Stimulated activated naive CD8-positive, alpha-beta T cell treated with anti-CD3 and anti-CD28 coated beads, Interleukin-15, Interleukin-2, amounts not matched to agents 100 ng/mL and 50 ng/mL, for 24 hours (primary cell): ENCODE measurements at regions not wholly inside any gene's neighbourhood (a gene's known extent, or its start where the extent isn't known, plus 50 kb on each side); places are given as distances from the start of the nearest gene placed in this dataset.

Source experiments
- H3K27ac Mint-ChIP-seq: one replicate; pipeline ENCODE4 v1.8.0; 2021; ENCODE audit warnings: mild to moderate bottlenecking, mixed read lengths
- H3K27me3 Mint-ChIP-seq: one replicate; pipeline ENCODE4 v1.8.0; 2021; ENCODE audit warnings: mixed read lengths
- H3K36me3 Mint-ChIP-seq: one replicate; pipeline ENCODE4 v1.8.0; 2021; ENCODE audit warnings: low read depth, mixed read lengths
- H3K4me1 Mint-ChIP-seq: one replicate; pipeline ENCODE4 v1.8.0; 2021; ENCODE audit warnings: low read depth, mixed read lengths
- H3K4me3 Mint-ChIP-seq: one replicate; pipeline ENCODE4 v1.8.0; 2021; ENCODE audit warnings: mild to moderate bottlenecking, mixed read lengths
- H3K9me3 Mint-ChIP-seq: one replicate; pipeline ENCODE4 v1.8.0; 2021; ENCODE audit warnings: mixed read lengths

DNA sequence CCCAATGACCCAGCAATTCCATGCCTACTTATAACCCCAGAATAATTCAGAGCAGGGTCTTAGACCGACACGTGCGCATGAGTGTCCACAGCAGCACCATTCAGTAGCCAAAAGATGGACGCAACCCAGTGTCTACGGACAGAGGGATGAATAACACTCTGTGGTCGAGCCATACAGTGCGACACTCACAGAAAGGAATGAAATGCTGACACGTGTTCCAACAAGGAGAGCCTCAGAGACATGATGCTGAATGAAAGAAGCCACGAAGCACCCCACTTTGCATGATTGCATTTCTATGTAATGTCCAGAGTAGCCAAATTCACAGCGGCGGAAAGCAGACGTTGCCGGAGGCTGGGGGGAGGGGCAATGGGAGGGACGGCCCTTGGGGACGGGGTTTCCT lies 134.4 kb downstream of the CTTN start:
- Mint-ChIP-seq H3K27ac (no peak overlapping the region), H3K27me3 (no peaks in the 10 kb centered on the region), H3K36me3 (no peaks in the 10 kb centered on the region), H3K4me1 (no peaks in the 10 kb centered on the region), H3K4me3 (no peak overlapping the region), H3K9me3 (peaks cover 4% of the 10 kb centered on the region)

DNA sequence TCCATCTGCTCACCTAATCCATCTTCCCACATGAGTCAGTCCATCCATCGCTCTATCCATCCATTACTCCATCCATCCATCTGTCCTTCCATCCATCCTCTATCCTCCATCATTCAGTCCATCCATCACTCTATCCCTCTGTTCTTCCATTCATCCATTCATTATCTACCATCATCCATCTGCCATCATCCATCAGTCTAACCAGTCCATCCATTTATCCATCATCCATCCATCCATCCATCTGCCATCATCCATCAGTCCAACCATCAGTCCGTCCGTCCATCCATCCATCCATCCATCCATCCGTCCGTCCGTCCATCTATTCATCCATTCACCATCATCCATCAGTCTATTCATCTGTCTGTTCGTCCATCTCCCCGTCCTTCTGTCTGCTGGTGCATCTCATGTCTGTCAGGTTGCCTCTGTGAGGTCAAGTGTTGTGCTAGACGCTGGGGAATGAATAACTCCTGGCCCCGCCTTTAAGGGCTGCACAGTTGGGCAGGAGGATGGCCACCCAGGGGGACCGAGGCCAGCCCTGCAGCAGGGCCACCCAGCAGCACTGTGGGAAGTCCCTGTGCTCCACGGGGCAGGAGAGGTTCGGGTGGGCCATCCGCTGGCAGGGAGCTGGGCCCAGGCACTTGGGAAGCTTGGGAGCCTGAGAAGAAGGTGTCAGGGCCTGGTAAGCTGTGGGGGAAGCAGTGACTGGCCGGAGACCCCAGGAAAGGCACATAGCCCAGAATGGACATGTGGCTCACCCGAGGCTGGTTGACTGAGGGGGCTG lies 137.1 kb downstream of the CTTN start:
- peaks cover 4% of the 10 kb centered on the region for H3K9me3 Mint-ChIP-seq
- no peak overlapping the region for H3K27ac Mint-ChIP-seq
- H3K36me3 Mint-ChIP-seq, result no peaks in the 10 kb centered on the region
- H3K4me3 Mint-ChIP-seq, result no peak overlapping the region
- H3K27me3 Mint-ChIP-seq, result no peaks in the 10 kb centered on the region
- H3K4me1 Mint-ChIP-seq, result no peaks in the 10 kb centered on the region

DNA sequence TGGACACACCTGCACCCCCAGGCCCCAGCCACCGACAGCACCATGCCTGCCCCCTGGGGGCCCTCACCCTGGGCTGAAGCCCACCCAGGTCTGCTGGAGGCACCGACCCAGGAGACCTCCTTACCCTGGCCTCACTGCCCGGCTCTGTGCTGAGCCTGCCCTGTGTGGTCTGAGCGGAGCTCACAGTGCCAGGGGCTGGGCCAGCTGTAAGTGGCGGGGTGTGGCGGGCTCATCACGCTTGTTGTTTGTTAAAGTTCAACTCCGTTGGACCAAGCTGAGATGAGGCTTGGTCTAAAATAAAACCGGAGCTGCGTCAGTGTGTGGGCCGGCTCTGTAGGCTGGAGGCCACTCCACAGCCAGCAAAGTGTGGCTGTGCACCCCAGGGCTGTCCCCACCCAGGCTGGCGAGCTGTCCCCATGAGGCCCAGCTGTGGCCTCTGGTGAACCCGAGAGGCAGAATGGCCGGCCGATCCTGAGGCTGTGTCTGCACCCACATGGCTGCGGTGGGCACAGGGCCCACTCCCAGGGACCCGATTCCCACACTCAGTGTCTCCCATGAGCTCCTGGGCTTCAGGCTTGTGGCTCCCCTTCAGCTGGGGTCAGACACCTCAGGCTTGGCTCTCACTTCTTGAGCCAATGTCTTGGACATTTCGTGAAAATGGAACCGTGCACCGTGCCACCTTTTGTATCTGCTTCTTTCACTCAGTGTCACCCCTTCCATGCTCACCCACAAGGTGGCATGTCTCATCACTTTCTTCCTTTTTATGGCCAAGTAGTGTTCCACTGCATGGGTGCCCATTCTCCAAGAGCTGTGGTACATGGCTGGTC lies 137.9 kb downstream of the CTTN start:
- Mint-ChIP-seq H3K27me3 (no peaks in the 10 kb centered on the region), H3K27ac (no peak overlapping the region), H3K4me3 (no peak overlapping the region)

GRCh38 chr11:70537576-70538571 lies 139.5 kb downstream of the CTTN start:
- no peaks in the 10 kb centered on the region for H3K27me3 Mint-ChIP-seq
- no peaks in the 10 kb centered on the region for H3K4me1 Mint-ChIP-seq
- H3K27ac Mint-ChIP-seq, result no peak overlapping the region
- H3K36me3 Mint-ChIP-seq, result no peaks in the 10 kb centered on the region
- H3K4me3 Mint-ChIP-seq, result no peak overlapping the region
- H3K9me3 Mint-ChIP-seq, result peaks cover 8% of the 10 kb centered on the region

More for the DNA sequence above, 137.9 kb downstream of the CTTN start:
- Mint-ChIP-seq H3K36me3 (no peaks in the 10 kb centered on the region), H3K4me1 (no peaks in the 10 kb centered on the region), H3K9me3 (peaks cover 8% of the 10 kb centered on the region)

DNA sequence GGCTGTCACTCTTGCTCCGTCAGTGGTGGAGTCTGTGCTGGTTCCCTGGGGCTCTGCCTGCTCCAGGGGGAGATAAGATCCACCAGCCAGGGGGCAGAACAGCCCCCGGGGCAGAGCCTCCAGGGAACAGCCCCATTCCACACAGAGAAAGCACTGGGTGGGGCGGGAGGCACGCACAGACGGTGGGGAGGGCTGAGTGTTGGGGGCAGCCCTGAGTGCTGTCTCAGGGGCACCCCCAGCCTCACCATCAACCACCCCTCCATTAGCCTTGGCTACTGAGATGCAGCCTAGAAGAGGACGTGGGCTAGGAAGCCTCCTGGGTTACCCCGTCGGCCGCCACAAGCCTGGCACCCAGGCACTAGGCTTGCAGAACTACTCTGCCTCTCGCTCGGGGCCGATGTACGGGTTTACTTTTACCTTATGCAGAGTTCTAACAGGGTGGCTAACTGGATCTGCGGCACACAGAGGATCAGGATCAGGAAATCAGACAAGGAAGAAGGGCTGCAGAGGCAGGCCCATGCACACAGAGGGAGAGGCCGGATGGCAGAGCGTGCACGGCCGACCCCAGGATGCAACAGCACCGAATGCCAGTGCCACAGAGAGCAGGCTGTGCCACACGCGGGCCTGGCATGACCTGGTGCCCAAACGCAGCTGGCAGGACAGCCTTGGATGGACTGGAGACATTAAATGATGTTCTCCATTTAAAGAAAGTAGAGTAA lies 140.5 kb downstream of the CTTN start:
- Mint-ChIP-seq H3K4me1 (no peaks in the 10 kb centered on the region), H3K27ac (no peak overlapping the region), H3K9me3 (peaks cover 5% of the 10 kb centered on the region), H3K4me3 (no peak overlapping the region), H3K36me3 (no peaks in the 10 kb centered on the region), H3K27me3 (no peaks in the 10 kb centered on the region)

GRCh38 chr11:70539360-70540095 lies 141.2 kb downstream of the CTTN start:
- H3K4me3 Mint-ChIP-seq, result no peak overlapping the region
- H3K27me3 Mint-ChIP-seq, result no peaks in the 10 kb centered on the region
- H3K36me3 Mint-ChIP-seq, result no peaks in the 10 kb centered on the region
- no peaks in the 10 kb centered on the region for H3K4me1 Mint-ChIP-seq
- peaks cover 4% of the 10 kb centered on the region for H3K9me3 Mint-ChIP-seq
- H3K27ac Mint-ChIP-seq, result no peak overlapping the region

GRCh38 chr11:70540196-70540595 lies 141.9 kb downstream of the CTTN start:
- no peaks in the 10 kb centered on the region for H3K27me3 Mint-ChIP-seq
- peaks cover 4% of the 10 kb centered on the region for H3K9me3 Mint-ChIP-seq
- H3K27ac Mint-ChIP-seq, result no peak overlapping the region
- no peaks in the 10 kb centered on the region for H3K4me1 Mint-ChIP-seq
- no peaks in the 10 kb centered on the region for H3K36me3 Mint-ChIP-seq
- H3K4me3 Mint-ChIP-seq, result no peak overlapping the region

GRCh38 chr11:70541176-70541575 lies 142.8 kb downstream of the CTTN start:
- H3K27ac Mint-ChIP-seq, result no peak overlapping the region

GRCh38 chr11:70541699-70542098 lies 143.4 kb downstream of the CTTN start:
- Mint-ChIP-seq H3K36me3 (no peaks in the 10 kb centered on the region), H3K4me3 (no peak overlapping the region), H3K27me3 (no peaks in the 10 kb centered on the region), H3K9me3 (peaks cover 4% of the 10 kb centered on the region), H3K27ac (no peak overlapping the region), H3K4me1 (no peaks in the 10 kb centered on the region)

More at GRCh38 chr11:70541176-70541575, 142.8 kb downstream of the CTTN start:
- Mint-ChIP-seq H3K9me3 (peaks cover 4% of the 10 kb centered on the region), H3K36me3 (no peaks in the 10 kb centered on the region), H3K4me3 (no peak overlapping the region), H3K4me1 (no peaks in the 10 kb centered on the region), H3K27me3 (no peaks in the 10 kb centered on the region)

DNA sequence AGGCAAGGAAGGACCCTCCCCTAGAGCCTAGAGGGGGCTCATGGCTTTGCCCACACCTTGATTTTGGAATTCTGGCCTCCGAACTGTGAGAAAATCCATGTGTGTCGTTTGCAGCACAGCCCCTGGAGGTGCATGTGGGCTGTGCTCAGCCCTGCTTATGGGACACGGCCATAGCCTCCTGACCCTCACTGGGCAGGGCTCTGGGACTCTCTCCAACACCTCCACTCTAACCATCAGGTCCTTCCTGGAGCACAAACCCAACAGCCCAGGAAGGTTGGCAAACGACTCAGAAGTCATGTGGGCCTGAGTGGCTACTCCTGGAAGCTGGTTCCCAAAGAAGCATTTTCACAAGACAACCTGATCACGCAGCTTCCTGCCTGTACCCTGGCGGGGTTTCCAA lies 144.1 kb downstream of the CTTN start:
- Mint-ChIP-seq H3K4me3 (no peak overlapping the region), H3K27me3 (no peaks in the 10 kb centered on the region), H3K9me3 (peaks cover 4% of the 10 kb centered on the region), H3K4me1 (no peaks in the 10 kb centered on the region), H3K27ac (no peak overlapping the region), H3K36me3 (no peaks in the 10 kb centered on the region)

DNA sequence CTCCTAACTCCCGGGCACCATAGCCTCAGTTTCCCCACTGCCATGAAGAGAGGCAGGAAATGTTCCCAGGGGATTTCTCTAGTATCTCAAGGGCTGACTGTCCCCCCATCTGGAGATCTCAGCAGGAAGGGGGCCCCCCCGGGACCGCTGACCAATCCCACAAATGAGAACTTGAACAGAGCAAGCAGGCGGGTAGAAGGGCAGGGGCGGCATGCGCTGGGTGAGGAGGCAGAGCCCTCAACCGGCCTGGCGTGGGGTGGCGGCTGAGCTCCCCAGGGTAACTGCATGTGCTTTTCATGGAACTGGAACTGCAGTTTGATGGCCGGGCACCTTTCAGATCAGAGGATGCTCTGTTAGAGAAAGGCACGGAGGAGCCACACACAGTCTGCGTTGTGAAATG lies 144.5 kb downstream of the CTTN start:
- Mint-ChIP-seq H3K4me1 (no peaks in the 10 kb centered on the region), H3K36me3 (no peaks in the 10 kb centered on the region), H3K27me3 (no peaks in the 10 kb centered on the region), H3K4me3 (no peak overlapping the region), H3K9me3 (peaks cover 4% of the 10 kb centered on the region), H3K27ac (no peak overlapping the region)

- H3K27ac Mint-ChIP-seq, result no peak overlapping the region
- H3K27me3 Mint-ChIP-seq, result no peaks in the 10 kb centered on the region
- peaks cover 4% of the 10 kb centered on the region for H3K9me3 Mint-ChIP-seq
- H3K36me3 Mint-ChIP-seq, result no peaks in the 10 kb centered on the region
- no peaks in the 10 kb centered on the region for H3K4me1 Mint-ChIP-seq
- no peak overlapping the region for H3K4me3 Mint-ChIP-seq
These were observed 145.3 kb downstream of the CTTN start for GRCh38 chr11:70543611-70544010.

- H3K4me1 Mint-ChIP-seq, result no peaks in the 10 kb centered on the region
- H3K27me3 Mint-ChIP-seq, result no peaks in the 10 kb centered on the region
- H3K36me3 Mint-ChIP-seq, result no peaks in the 10 kb centered on the region
- H3K27ac Mint-ChIP-seq, result no peak overlapping the region
- peaks cover 4% of the 10 kb centered on the region for H3K9me3 Mint-ChIP-seq
- no peak overlapping the region for H3K4me3 Mint-ChIP-seq
These were observed 145.9 kb downstream of the CTTN start for GRCh38 chr11:70544067-70544773.
